Body of pancreas (tissue), 4 donors: ENCODE measurements at regions not wholly inside any gene's neighbourhood (a gene's known extent, or its start where the extent isn't known, plus 50 kb on each side); places are given as distances from the start of the nearest gene placed in this dataset.

Source experiments
- CTCF ChIP-seq, 7 experiments: fragments of 450-650 bp in 4 of 7; fragments of 200-600 bp in 3 of 7; sonication (generic) in 3 of 7; IDR thresholded peaks; one replicate each; pipeline ENCODE4 v1.5.1; 2016 to 2019; ENCODE audit warnings: antibody characterized with exemption in 7 of 7
- POLR2A ChIP-seq, 3 donors: fragments of 450-650 bp; IDR thresholded peaks; one replicate each; pipeline ENCODE4 v1.6.1; 2016; ENCODE audit warnings: antibody characterized with exemption in 3 of 3, mild to moderate bottlenecking in 2 of 3

GRCh38 chr22:27105142-27106025, 448.0 kb downstream of the MIAT start:
- TF ChIP-seq POLR2A (IDR thresholded peaks at IDR 0.05) (no peak), CTCF (IDR thresholded peaks at IDR 0.05) (no peak)
